Testis (tissue), 2 donors: ENCODE measurements at regions not wholly inside any gene's neighbourhood (a gene's known extent, or its start where the extent isn't known, plus 50 kb on each side); places are given as distances from the start of the nearest gene placed in this dataset.

ENCODE experiments used
- DNase-seq: peaks from one replicate; pipeline ENCODE4 v3.0.0-alpha.2; 2019
- H3K27ac ChIP-seq, 2 donors: fragments of 200-600 bp; sonication (generic); one replicate each; pipeline ENCODE4 v1.5.1; 2019
- H3K27me3 ChIP-seq: fragments of 200-600 bp; sonication (generic); one replicate; pipeline ENCODE4 v1.5.1; 2019
- H3K36me3 ChIP-seq: fragments of 200-600 bp; sonication (generic); one replicate; pipeline ENCODE4 v1.5.1; 2017; ENCODE audit warnings: low read depth; ENCODE audit errors: missing control alignments
- H3K4me1 ChIP-seq: fragments of 200-600 bp; sonication (generic); one replicate; pipeline ENCODE4 v1.5.1; 2019
- H3K4me3 ChIP-seq, 2 donors: fragments of 200-600 bp; sonication (generic); one replicate each; pipeline ENCODE4 v1.5.1; 2017 to 2019
- H3K9me3 ChIP-seq: fragments of 200-600 bp; sonication (generic); one replicate; pipeline ENCODE4 v1.5.1; 2017
- CTCF ChIP-seq, 3 experiments: fragments of 450-650 bp in 2 of 3; fragments of 200-600 bp in 1 of 3; sonication (generic) in 1 of 3; IDR thresholded peaks; one replicate each; pipeline ENCODE4 v1.5.1; 2016 to 2019; ENCODE audit warnings: antibody characterized with exemption in 3 of 3, mild to moderate bottlenecking in 2 of 3, moderate library complexity in 1 of 3
- POLR2A ChIP-seq: fragments of 450-650 bp; IDR thresholded peaks from one replicate; pipeline ENCODE4 v1.6.1; 2017; ENCODE audit warnings: antibody characterized with exemption, mild to moderate bottlenecking, moderate library complexity
- WGBS, 2 donors: methylation state at CpG; one replicate each; pipeline ENCODE4 v1.1.5; 2018; 5-methylcytosine and 5-hydroxymethylcytosine counted together
- intact Hi-C: fragments of 100-400 bp; cut with DNase I; formaldehyde crosslinking; loops from one replicate; pipeline ENCODE4 v1.15.1; 2023; ENCODE audit warnings: low total_unique reads

GRCh38 chr12:105967038-105967776, 171.5 kb downstream of the NUAK1 start:
- no peaks in the 10 kb centered on the region for H3K36me3 ChIP-seq
- no peak overlapping the region for H3K27ac ChIP-seq
- WGBS, 2 donors, result 33 to 50% methylated on average over 5 of the region's 5 CpGs
- H3K27me3 ChIP-seq, result no peaks in the 10 kb centered on the region
- intact Hi-C loops, result no loop called here
- no peak overlapping the region for H3K4me3 ChIP-seq
- DNase-seq, result no peak
- TF ChIP-seq CTCF (IDR thresholded peaks at IDR 0.05), result no peak
- no peak for TF ChIP-seq POLR2A
- H3K9me3 ChIP-seq, result no peaks in the 10 kb centered on the region
- no peaks in the 10 kb centered on the region for H3K4me1 ChIP-seq

GRCh38 chr12:105968025-105968424, 170.7 kb downstream of the NUAK1 start:
- H3K27me3 ChIP-seq, result no peaks in the 10 kb centered on the region
- H3K4me1 ChIP-seq, result no peaks in the 10 kb centered on the region
- H3K9me3 ChIP-seq, result no peaks in the 10 kb centered on the region
- DNase-seq, result no peak
- intact Hi-C loops, result no loop called here
- no peak for TF ChIP-seq POLR2A
- no peak for TF ChIP-seq CTCF (IDR thresholded peaks at IDR 0.05)
- no peak overlapping the region for H3K27ac ChIP-seq
- WGBS, 2 donors, result 93 to 98% methylated on average over 1 of the region's 1 CpG
- H3K36me3 ChIP-seq, result no peaks in the 10 kb centered on the region
- no peak overlapping the region for H3K4me3 ChIP-seq

- intact Hi-C loops, result no loop called here
Observed at GRCh38 chr12:105970885-105971284, 167.9 kb downstream of the NUAK1 start.

GRCh38 chr12:105974738-105975137, 164.0 kb downstream of the NUAK1 start:
- intact Hi-C loops, result no loop called here
- no peaks in the 10 kb centered on the region for H3K9me3 ChIP-seq
- H3K27me3 ChIP-seq, result no peaks in the 10 kb centered on the region
- no peak overlapping the region for H3K4me3 ChIP-seq
- no peaks in the 10 kb centered on the region for H3K36me3 ChIP-seq
- 96 to 97% methylated on average over 4 of the region's 4 CpGs for WGBS, 2 donors
- no peak overlapping the region for H3K27ac ChIP-seq
- no peak for TF ChIP-seq CTCF (IDR thresholded peaks at IDR 0.05)
- TF ChIP-seq POLR2A, result no peak
- no peaks in the 10 kb centered on the region for H3K4me1 ChIP-seq
- DNase-seq, result no peak

More at GRCh38 chr12:105970885-105971284, 167.9 kb downstream of the NUAK1 start:
- H3K27me3 ChIP-seq, result no peaks in the 10 kb centered on the region
- no peaks in the 10 kb centered on the region for H3K9me3 ChIP-seq
- no peak overlapping the region for H3K27ac ChIP-seq
- no peak overlapping the region for H3K4me3 ChIP-seq
- H3K4me1 ChIP-seq, result no peaks in the 10 kb centered on the region
- no peak for TF ChIP-seq POLR2A
- TF ChIP-seq CTCF (IDR thresholded peaks at IDR 0.05), result no peak
- 90% methylated on average over 2 of the region's 2 CpGs for WGBS, 2 donors
- H3K36me3 ChIP-seq, result no peaks in the 10 kb centered on the region
- DNase-seq, result no peak

- H3K4me3 ChIP-seq, result no peak overlapping the region
- intact Hi-C loops, result no loop called here
- H3K27ac ChIP-seq, result no peak overlapping the region
- no peak for DNase-seq
- H3K9me3 ChIP-seq, result no peaks in the 10 kb centered on the region
- H3K27me3 ChIP-seq, result no peaks in the 10 kb centered on the region
- WGBS, 2 donors, result 94 to 95% methylated on average over 2 of the region's 2 CpGs
- no peaks in the 10 kb centered on the region for H3K36me3 ChIP-seq
- H3K4me1 ChIP-seq, result no peaks in the 10 kb centered on the region
- TF ChIP-seq POLR2A (no peak), CTCF (IDR thresholded peaks at IDR 0.05) (no peak)
Observed at GRCh38 chr12:105975351-105975750, 163.4 kb downstream of the NUAK1 start.
